ENCODE measurements at regions not wholly inside any gene's neighbourhood (a gene's known extent, or its start where the extent isn't known, plus 50 kb on each side); places are given as distances from the start of the nearest gene placed in this dataset.

- no peak for TF ChIP-seq CTCF (IDR thresholded peaks at IDR 0.05; ENCODE audit: extremely low read depth, insufficient read depth, missing control alignments)
- no peak for DNase-seq (ENCODE audit: low spot score)
- in situ Hi-C loops (cut with MboI; ENCODE audit: low pct_unique_long_range_greater_than_20kb, low sequenced_read_pairs, unreplicated experiment) = no loop called here
These were observed 157.0 kb downstream of the CBLL2 start for GRCh38 chrX:22429704-22430103.

- in situ Hi-C loops (cut with MboI; ENCODE audit: low pct_unique_long_range_greater_than_20kb, low sequenced_read_pairs, unreplicated experiment) = no loop called here
- TF ChIP-seq CTCF (IDR thresholded peaks at IDR 0.05; ENCODE audit: extremely low read depth, insufficient read depth, missing control alignments) = no peak
- no peak for DNase-seq (ENCODE audit: low spot score)
These were observed 158.0 kb downstream of the CBLL2 start for GRCh38 chrX:22430701-22431100.

GRCh38 chrX:22433292-22434070, 160.8 kb downstream of the CBLL2 start:
- no peak for TF ChIP-seq CTCF (IDR thresholded peaks at IDR 0.05; ENCODE audit: extremely low read depth, insufficient read depth, missing control alignments)
- no peak for DNase-seq (ENCODE audit: low spot score)
- in situ Hi-C loops (cut with MboI; ENCODE audit: low pct_unique_long_range_greater_than_20kb, low sequenced_read_pairs, unreplicated experiment) = no loop called here

- no peak for DNase-seq (ENCODE audit: low spot score)
- in situ Hi-C loops (cut with MboI; ENCODE audit: low pct_unique_long_range_greater_than_20kb, low sequenced_read_pairs, unreplicated experiment) = no loop called here
- no peak for TF ChIP-seq CTCF (IDR thresholded peaks at IDR 0.05; ENCODE audit: extremely low read depth, insufficient read depth, missing control alignments)
These were observed 173.2 kb downstream of the CBLL2 start for GRCh38 chrX:22445880-22446279.

- in situ Hi-C loops (cut with MboI; ENCODE audit: low pct_unique_long_range_greater_than_20kb, low sequenced_read_pairs, unreplicated experiment) = no loop called here
- DNase-seq (ENCODE audit: low spot score) = no peak
- no peak for TF ChIP-seq CTCF (IDR thresholded peaks at IDR 0.05; ENCODE audit: extremely low read depth, insufficient read depth, missing control alignments)
These were observed 190.2 kb downstream of the CBLL2 start for GRCh38 chrX:22462959-22463358.

- DNase-seq (ENCODE audit: low spot score) = no peak
- in situ Hi-C loops (cut with MboI; ENCODE audit: low pct_unique_long_range_greater_than_20kb, low sequenced_read_pairs, unreplicated experiment) = no loop called here
- no peak for TF ChIP-seq CTCF (IDR thresholded peaks at IDR 0.05; ENCODE audit: extremely low read depth, insufficient read depth, missing control alignments)
These were observed 194.9 kb downstream of the CBLL2 start for GRCh38 chrX:22467571-22467970.

All from GM13977 (cell line).